HEK293 (cell line): ENCODE measurements at regions not wholly inside any gene's neighbourhood (a gene's known extent, or its start where the extent isn't known, plus 50 kb on each side); places are given as distances from the start of the nearest gene placed in this dataset.

Experiments used
- CTCF ChIP-seq: fragments of 450-650 bp; formaldehyde crosslinking; IDR thresholded peaks from 2 replicates; pipeline ENCODE4 v1.5.1; 2016; ENCODE audit warnings: missing biosample characterization, missing genetic modification characterization
- WT1 ChIP-seq: fragments of 450-650 bp; formaldehyde crosslinking; IDR thresholded peaks from 2 replicates; pipeline ENCODE4 v1.5.1; 2016; ENCODE audit warnings: missing biosample characterization, missing genetic modification characterization
- ZBTB7A ChIP-seq: fragments of 450-650 bp; formaldehyde crosslinking; IDR thresholded peaks from 2 replicates; pipeline ENCODE4 v1.5.1; 2016; ENCODE audit warnings: low read depth, missing biosample characterization, missing genetic modification characterization
- ZNF121 ChIP-seq: fragments of 450-650 bp; formaldehyde crosslinking; IDR thresholded peaks from 2 replicates; pipeline ENCODE4 v1.5.1; 2016; ENCODE audit warnings: missing biosample characterization, missing genetic modification characterization
- ZNF175 ChIP-seq: fragments of 450-650 bp; formaldehyde crosslinking; IDR thresholded peaks from 2 replicates; pipeline ENCODE4 v1.5.1; 2016; ENCODE audit warnings: missing biosample characterization, missing genetic modification characterization
- ZNF747 ChIP-seq: fragments of 450-650 bp; formaldehyde crosslinking; IDR thresholded peaks from 2 replicates; pipeline ENCODE4 v1.5.1; 2016; ENCODE audit warnings: missing biosample characterization, missing genetic modification characterization
- ZXDB ChIP-seq: fragments of 450-650 bp; formaldehyde crosslinking; IDR thresholded peaks from 2 replicates; pipeline ENCODE4 v1.5.1; 2016; ENCODE audit warnings: missing biosample characterization, missing genetic modification characterization
- TF ChIP-seq, protein P1 (sequence below): fragments of 450-650 bp; formaldehyde crosslinking; IDR thresholded peaks from 2 replicates; pipeline ENCODE4 v1.5.1; 2016; ENCODE audit warnings: missing biosample characterization, missing genetic modification characterization

GRCh38 chr5:126030698-126031097, 392.5 kb upstream of the GRAMD2B start:
- TF ChIP-seq CTCF (tag by site-specific recombination) (no peak), ZBTB7A (tag by site-specific recombination) (no peak), ZNF747 (no peak), ZNF175 (tag by site-specific recombination) (no peak), ZNF121 (no peak), ZXDB (tag by site-specific recombination) (no peak), WT1 (no peak)
- TF ChIP-seq, protein P1, sequence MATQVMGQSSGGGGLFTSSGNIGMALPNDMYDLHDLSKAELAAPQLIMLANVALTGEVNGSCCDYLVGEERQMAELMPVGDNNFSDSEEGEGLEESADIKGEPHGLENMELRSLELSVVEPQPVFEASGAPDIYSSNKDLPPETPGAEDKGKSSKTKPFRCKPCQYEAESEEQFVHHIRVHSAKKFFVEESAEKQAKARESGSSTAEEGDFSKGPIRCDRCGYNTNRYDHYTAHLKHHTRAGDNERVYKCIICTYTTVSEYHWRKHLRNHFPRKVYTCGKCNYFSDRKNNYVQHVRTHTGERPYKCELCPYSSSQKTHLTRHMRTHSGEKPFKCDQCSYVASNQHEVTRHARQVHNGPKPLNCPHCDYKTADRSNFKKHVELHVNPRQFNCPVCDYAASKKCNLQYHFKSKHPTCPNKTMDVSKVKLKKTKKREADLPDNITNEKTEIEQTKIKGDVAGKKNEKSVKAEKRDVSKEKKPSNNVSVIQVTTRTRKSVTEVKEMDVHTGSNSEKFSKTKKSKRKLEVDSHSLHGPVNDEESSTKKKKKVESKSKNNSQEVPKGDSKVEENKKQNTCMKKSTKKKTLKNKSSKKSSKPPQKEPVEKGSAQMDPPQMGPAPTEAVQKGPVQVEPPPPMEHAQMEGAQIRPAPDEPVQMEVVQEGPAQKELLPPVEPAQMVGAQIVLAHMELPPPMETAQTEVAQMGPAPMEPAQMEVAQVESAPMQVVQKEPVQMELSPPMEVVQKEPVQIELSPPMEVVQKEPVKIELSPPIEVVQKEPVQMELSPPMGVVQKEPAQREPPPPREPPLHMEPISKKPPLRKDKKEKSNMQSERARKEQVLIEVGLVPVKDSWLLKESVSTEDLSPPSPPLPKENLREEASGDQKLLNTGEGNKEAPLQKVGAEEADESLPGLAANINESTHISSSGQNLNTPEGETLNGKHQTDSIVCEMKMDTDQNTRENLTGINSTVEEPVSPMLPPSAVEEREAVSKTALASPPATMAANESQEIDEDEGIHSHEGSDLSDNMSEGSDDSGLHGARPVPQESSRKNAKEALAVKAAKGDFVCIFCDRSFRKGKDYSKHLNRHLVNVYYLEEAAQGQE = no peak
